OCI-LY1 (cell line): ENCODE measurements at regions not wholly inside any gene's neighbourhood (a gene's known extent, or its start where the extent isn't known, plus 50 kb on each side); places are given as distances from the start of the nearest gene placed in this dataset.

Experiments
- H2AFZ ChIP-seq: fragments of 200-600 bp; sonication (generic), shearing (Covaris generic); 2 replicates; pipeline ENCODE4 v1.6.0; 2014; ENCODE audit warnings: antibody characterized with exemption, mild to moderate bottlenecking, low read length
- H3F3A ChIP-seq: fragments of 200-600 bp; sonication (generic), shearing (Covaris generic); 2 replicates; pipeline ENCODE4 v1.6.0; 2014; ENCODE audit warnings: mild to moderate bottlenecking, antibody characterized with exemption, low read length, moderate library complexity; ENCODE audit not compliant: insufficient read depth
- H3K27ac ChIP-seq: fragments of 200-600 bp; sonication (generic); 2 replicates; pipeline ENCODE4 v1.5.1; 2014; ENCODE audit warnings: low read length, mixed run types, mild to moderate bottlenecking, low read depth; ENCODE audit not compliant: poor library complexity, severe bottlenecking
- H3K27me3 ChIP-seq: fragments of 200-600 bp; sonication (generic); 2 replicates; pipeline ENCODE4 v1.6.0; 2014; ENCODE audit warnings: antibody characterized with exemption, mild to moderate bottlenecking, low read length, moderate library complexity; ENCODE audit not compliant: insufficient read depth
- H3K36me3 ChIP-seq: fragments of 200-600 bp; sonication (generic); 2 replicates; pipeline ENCODE4 v1.6.1; 2014; ENCODE audit warnings: mild to moderate bottlenecking, antibody characterized with exemption, low read length, moderate library complexity, mixed read lengths; ENCODE audit not compliant: insufficient read depth
- H3K4me1 ChIP-seq: fragments of 200-600 bp; sonication (generic); 2 replicates; pipeline ENCODE4 v1.5.1; 2014; ENCODE audit warnings: mild to moderate bottlenecking, low read length, moderate library complexity; ENCODE audit not compliant: insufficient read depth, severe bottlenecking
- H3K4me2 ChIP-seq: fragments of 200-600 bp; sonication (generic), shearing (Covaris generic); 2 replicates; pipeline ENCODE4 v1.6.1; 2014; ENCODE audit warnings: low read length
- H3K4me3 ChIP-seq: fragments of 200-600 bp; sonication (generic); 2 replicates; pipeline ENCODE4 v1.5.1; 2014; ENCODE audit warnings: low read length, low read depth, mild to moderate bottlenecking, mixed read lengths; ENCODE audit not compliant: poor library complexity, severe bottlenecking
- H3K79me2 ChIP-seq: fragments of 200-600 bp; shearing (Covaris generic); 2 replicates; pipeline ENCODE4 v1.6.1; 2016; ENCODE audit warnings: mixed run types, low read length, mixed read lengths; ENCODE audit not compliant: insufficient read depth
- H3K9ac ChIP-seq: fragments of 200-600 bp; sonication (generic), shearing (Covaris generic); 2 replicates; pipeline ENCODE4 v1.6.1; 2014; ENCODE audit warnings: mild to moderate bottlenecking, low read length, mixed read lengths
- H3K9me2 ChIP-seq: fragments of 200-600 bp; sonication (generic), shearing (Covaris generic); 2 replicates; pipeline ENCODE4 v1.6.1; 2014; ENCODE audit warnings: low read depth, mild to moderate bottlenecking, low read length, mixed read lengths
- H3K9me3 ChIP-seq: fragments of 200-600 bp; shearing (Covaris generic); 2 replicates; pipeline ENCODE4 v1.6.1; 2014; ENCODE audit warnings: low read length, mixed read lengths
- H4K20me1 ChIP-seq: fragments of 200-600 bp; sonication (generic), shearing (Covaris generic); 2 replicates; pipeline ENCODE4 v1.6.0; 2016; ENCODE audit warnings: mild to moderate bottlenecking, low read length; ENCODE audit not compliant: insufficient read depth
- CTCF ChIP-seq: fragments of 200-600 bp; sonication (generic), shearing (Covaris generic); IDR thresholded peaks from 2 replicates; pipeline ENCODE4 v1.5.1; 2017; ENCODE audit warnings: mild to moderate bottlenecking, antibody characterized with exemption, low read length, moderate library complexity, mixed read lengths
- EZH2 ChIP-seq: fragments of 200-600 bp; sonication (generic), shearing (Covaris generic); IDR thresholded peaks from 2 replicates; pipeline ENCODE4 v1.8.0; 2017; ENCODE audit warnings: borderline replicate concordance, mixed run types, mild to moderate bottlenecking, antibody characterized with exemption, low read length, moderate library complexity, mixed read lengths

- H3K27ac ChIP-seq = no peak overlapping the region
- H3K27me3 ChIP-seq = no peaks in the 10 kb centered on the region
- no peaks in the 10 kb centered on the region for H3K79me2 ChIP-seq
- H2AFZ ChIP-seq = no peak overlapping the region
- TF ChIP-seq CTCF (no peak), EZH2 (no peak)
- H3K4me2 ChIP-seq = no peak overlapping the region
- H3K9me2 ChIP-seq = no peaks in the 10 kb centered on the region
- H3K9ac ChIP-seq = no peak overlapping the region
- H4K20me1 ChIP-seq = no peaks in the 10 kb centered on the region
- H3K36me3 ChIP-seq = no peaks in the 10 kb centered on the region
- H3K4me3 ChIP-seq = no peak overlapping the region
- no peaks in the 10 kb centered on the region for H3K9me3 ChIP-seq
- no peaks in the 10 kb centered on the region for H3F3A ChIP-seq
- H3K4me1 ChIP-seq = no peaks in the 10 kb centered on the region
Observed at GRCh38 chr5:117262572-117263131, 688.0 kb upstream of the SEMA6A start.

GRCh38 chr5:117261948-117262571, 687.4 kb upstream of the SEMA6A start:
- no peaks in the 10 kb centered on the region for H3K9me2 ChIP-seq
- no peaks in the 10 kb centered on the region for H3K9me3 ChIP-seq
- no peaks in the 10 kb centered on the region for H3K27me3 ChIP-seq
- TF ChIP-seq CTCF (no peak), EZH2 (no peak)
- no peak overlapping the region for H3K9ac ChIP-seq
- no peaks in the 10 kb centered on the region for H4K20me1 ChIP-seq
- H3K4me3 ChIP-seq = no peak overlapping the region
- H3K4me2 ChIP-seq = no peak overlapping the region
- H3F3A ChIP-seq = no peaks in the 10 kb centered on the region
- no peaks in the 10 kb centered on the region for H3K79me2 ChIP-seq
- no peak overlapping the region for H2AFZ ChIP-seq
- no peak overlapping the region for H3K27ac ChIP-seq
- H3K4me1 ChIP-seq = no peaks in the 10 kb centered on the region
- no peaks in the 10 kb centered on the region for H3K36me3 ChIP-seq

- H3K4me1 ChIP-seq = no peaks in the 10 kb centered on the region
- no peak overlapping the region for H3K9ac ChIP-seq
- no peak overlapping the region for H3K4me3 ChIP-seq
- H3K9me3 ChIP-seq = no peaks in the 10 kb centered on the region
- no peak overlapping the region for H3K27ac ChIP-seq
- no peak overlapping the region for H3K4me2 ChIP-seq
- H3K9me2 ChIP-seq = no peaks in the 10 kb centered on the region
- no peaks in the 10 kb centered on the region for H4K20me1 ChIP-seq
- H3K79me2 ChIP-seq = no peaks in the 10 kb centered on the region
- no peaks in the 10 kb centered on the region for H3K27me3 ChIP-seq
- H3F3A ChIP-seq = no peaks in the 10 kb centered on the region
- H2AFZ ChIP-seq = no peak overlapping the region
- no peaks in the 10 kb centered on the region for H3K36me3 ChIP-seq
- TF ChIP-seq CTCF = no peak
- TF ChIP-seq EZH2 = no peak
Observed at GRCh38 chr5:117255211-117256027, 680.8 kb upstream of the SEMA6A start.
